ENCODE measurements at regions not wholly inside any gene's neighbourhood (a gene's known extent, or its start where the extent isn't known, plus 50 kb on each side); places are given as distances from the start of the nearest gene placed in this dataset.
"Not testable (repeated sequence)": the region's sequence is repeated elsewhere in the genome, so short reads cannot be mapped to it uniquely, and the experiment has no call there.

- TF ChIP-seq EZH2phosphoT487 (IDR thresholded peaks at IDR 0.05; ENCODE audit: borderline replicate concordance) (no peak), CTCF (conservative IDR thresholded peaks at IDR 0.05; ENCODE audit: low read length) (no peak)
- Histone ChIP-seq H3K9ac (ENCODE audit: low read depth, low read length, poor library complexity, severe bottlenecking) (no peak overlapping the region), H3K4me2 (ENCODE audit: low read depth, low read length, poor library complexity, severe bottlenecking) (no peak overlapping the region), H3K9me3 (ENCODE audit: insufficient read depth, low read depth, low read length) (no peaks in the 10 kb centered on the region), H3K79me2 (ENCODE audit: insufficient read depth, low read length) (no peaks in the 10 kb centered on the region), H3F3A (ENCODE audit: low read depth) (no peaks in the 10 kb centered on the region), H3K4me3 (ENCODE audit: low read length, poor library complexity, severe bottlenecking) (no peak overlapping the region), H3K4me1 (ENCODE audit: insufficient read depth, low read length, poor library complexity, severe bottlenecking) (no peaks in the 10 kb centered on the region), H3K36me3 (ENCODE audit: insufficient read depth, low read length) (no peaks in the 10 kb centered on the region), H3K27me3 (ENCODE audit: insufficient read depth, low read length, poor library complexity, severe bottlenecking) (no peaks in the 10 kb centered on the region), H2AFZ (ENCODE audit: low read length) (no peak overlapping the region), H3K9me2 (replicated peaks; ENCODE audit: low read depth, low read length) (no peaks in the 10 kb centered on the region), H4K20me1 (ENCODE audit: insufficient read depth, low read length, poor library complexity, severe bottlenecking) (no peaks in the 10 kb centered on the region)
Measured at GRCh38 chr9:108427751-108428150, 428.0 kb downstream of the ACTL7B start.

GRCh38 chr9:108426421-108426940, 429.3 kb downstream of the ACTL7B start:
- not testable (repeated sequence) for H3K9me3 ChIP-seq (ENCODE audit: insufficient read depth, low read depth, low read length); H3K9me2 ChIP-seq (replicated peaks; ENCODE audit: low read depth, low read length); H3K4me3 ChIP-seq (ENCODE audit: low read length, poor library complexity, severe bottlenecking); H3K79me2 ChIP-seq (ENCODE audit: insufficient read depth, low read length); H3K4me1 ChIP-seq (ENCODE audit: insufficient read depth, low read length, poor library complexity, severe bottlenecking); H3K27me3 ChIP-seq (ENCODE audit: insufficient read depth, low read length, poor library complexity, severe bottlenecking); H3F3A ChIP-seq (ENCODE audit: low read depth); H2AFZ ChIP-seq (ENCODE audit: low read length); H3K4me2 ChIP-seq (ENCODE audit: low read depth, low read length, poor library complexity, severe bottlenecking); H4K20me1 ChIP-seq (ENCODE audit: insufficient read depth, low read length, poor library complexity, severe bottlenecking); H3K9ac ChIP-seq (ENCODE audit: low read depth, low read length, poor library complexity, severe bottlenecking); H3K36me3 ChIP-seq (ENCODE audit: insufficient read depth, low read length)

GRCh38 chr9:108423433-108423832, 432.4 kb downstream of the ACTL7B start:
- H2AFZ ChIP-seq (ENCODE audit: low read length), result no peak overlapping the region
- H3K9me3 ChIP-seq (ENCODE audit: insufficient read depth, low read depth, low read length), result no peaks in the 10 kb centered on the region
- H3K27me3 ChIP-seq (ENCODE audit: insufficient read depth, low read length, poor library complexity, severe bottlenecking), result no peaks in the 10 kb centered on the region
- H3K4me2 ChIP-seq (ENCODE audit: low read depth, low read length, poor library complexity, severe bottlenecking), result no peak overlapping the region
- H3K4me3 ChIP-seq (ENCODE audit: low read length, poor library complexity, severe bottlenecking), result no peak overlapping the region
- no peaks in the 10 kb centered on the region for H4K20me1 ChIP-seq (ENCODE audit: insufficient read depth, low read length, poor library complexity, severe bottlenecking)
- H3F3A ChIP-seq (ENCODE audit: low read depth), result no peaks in the 10 kb centered on the region
- no peaks in the 10 kb centered on the region for H3K79me2 ChIP-seq (ENCODE audit: insufficient read depth, low read length)
- no peaks in the 10 kb centered on the region for H3K4me1 ChIP-seq (ENCODE audit: insufficient read depth, low read length, poor library complexity, severe bottlenecking)
- no peak for TF ChIP-seq CTCF (conservative IDR thresholded peaks at IDR 0.05; ENCODE audit: low read length)
- TF ChIP-seq EZH2phosphoT487 (IDR thresholded peaks at IDR 0.05; ENCODE audit: borderline replicate concordance), result no peak
- H3K9ac ChIP-seq (ENCODE audit: low read depth, low read length, poor library complexity, severe bottlenecking), result no peak overlapping the region
- no peaks in the 10 kb centered on the region for H3K9me2 ChIP-seq (replicated peaks; ENCODE audit: low read depth, low read length)
- H3K36me3 ChIP-seq (ENCODE audit: insufficient read depth, low read length), result no peaks in the 10 kb centered on the region

GRCh38 chr9:108419379-108419778, 436.4 kb downstream of the ACTL7B start:
- Histone ChIP-seq H3K9me2 (replicated peaks; ENCODE audit: low read depth, low read length) (no peaks in the 10 kb centered on the region), H3K79me2 (ENCODE audit: insufficient read depth, low read length) (no peaks in the 10 kb centered on the region), H4K20me1 (ENCODE audit: insufficient read depth, low read length, poor library complexity, severe bottlenecking) (no peaks in the 10 kb centered on the region), H3K36me3 (ENCODE audit: insufficient read depth, low read length) (no peaks in the 10 kb centered on the region), H3K9me3 (ENCODE audit: insufficient read depth, low read depth, low read length) (no peaks in the 10 kb centered on the region), H3K4me1 (ENCODE audit: insufficient read depth, low read length, poor library complexity, severe bottlenecking) (no peaks in the 10 kb centered on the region), H3K4me3 (ENCODE audit: low read length, poor library complexity, severe bottlenecking) (no peak overlapping the region), H3K4me2 (ENCODE audit: low read depth, low read length, poor library complexity, severe bottlenecking) (no peak overlapping the region), H3K9ac (ENCODE audit: low read depth, low read length, poor library complexity, severe bottlenecking) (no peak overlapping the region), H3F3A (ENCODE audit: low read depth) (no peaks in the 10 kb centered on the region), H2AFZ (ENCODE audit: low read length) (no peak overlapping the region), H3K27me3 (ENCODE audit: insufficient read depth, low read length, poor library complexity, severe bottlenecking) (no peaks in the 10 kb centered on the region)
- no peak for TF ChIP-seq CTCF (conservative IDR thresholded peaks at IDR 0.05; ENCODE audit: low read length)
- no peak for TF ChIP-seq EZH2phosphoT487 (IDR thresholded peaks at IDR 0.05; ENCODE audit: borderline replicate concordance)

All from Loucy (cell line).